Naive thymus-derived CD8-positive, alpha-beta T cell (primary cell): ENCODE measurements at regions not wholly inside any gene's neighbourhood (a gene's known extent, or its start where the extent isn't known, plus 50 kb on each side); places are given as distances from the start of the nearest gene placed in this dataset.
A peak's percentile ranks its signal among the peaks of the same experiment; 100 is the strongest.

Experiments
- ATAC-seq, 2 donors: fragments of 150-1000 bp; cut with Tn5 transposase in 1 of 2; sonication (Bioruptor Pico), chemical (Tn5 transposase) in 1 of 2; 1 replicate in 1 of 2; 2 replicates in 1 of 2; pipeline ENCODE4 v1.10.0; 2021; ENCODE audit warnings: mild to moderate bottlenecking in 2 of 2, moderate library complexity in 2 of 2
- POLR2A ChIA-PET: fragments of 350-600 bp; sonication (Branson Sonifier 250); formaldehyde crosslinking; loops from one replicate; lab custom pipeline; 2021; ENCODE audit warnings: antibody characterized with exemption; lab: Charles Lee
- DNase-seq, 10 donors: peaks; one replicate each; pipeline versions ENCODE4 v3.0.0 to v3.0.0-alpha.2; 2020 to 2022
- H3K27ac Mint-ChIP-seq, 10 donors: one replicate each; pipeline ENCODE4 v1.8.0; 2020 to 2022; ENCODE audit warnings: mild to moderate bottlenecking in 10 of 10, mixed read lengths in 10 of 10, moderate library complexity in 4 of 10, inconsistent platforms in 1 of 10
- H3K27me3 Mint-ChIP-seq, 5 donors: one replicate each; pipeline ENCODE4 v1.8.0; 2021 to 2022; ENCODE audit warnings: mixed read lengths in 5 of 5
- H3K36me3 Mint-ChIP-seq, 3 donors: one replicate each; pipeline ENCODE4 v1.8.0; 2020 to 2022; ENCODE audit warnings: mixed read lengths in 3 of 3, mild to moderate bottlenecking in 2 of 3, inconsistent platforms in 1 of 3
- H3K4me1 Mint-ChIP-seq, 4 donors: one replicate each; pipeline ENCODE4 v1.8.0; 2021 to 2022; ENCODE audit warnings: mixed read lengths in 4 of 4
- H3K4me3 Mint-ChIP-seq, 10 donors: one replicate each; pipeline ENCODE4 v1.8.0; 2020 to 2022; ENCODE audit warnings: mild to moderate bottlenecking in 10 of 10, mixed read lengths in 10 of 10, moderate library complexity in 6 of 10, inconsistent platforms in 1 of 10
- H3K9me3 Mint-ChIP-seq, 9 donors: one replicate each; pipeline ENCODE4 v1.8.0; 2020 to 2022; ENCODE audit warnings: mixed read lengths in 9 of 9, mild to moderate bottlenecking in 3 of 9, inconsistent platforms in 1 of 9, moderate library complexity in 1 of 9

- ATAC-seq (no peak), DNase-seq (no peak)
- Mint-ChIP-seq H3K9me3 (peaks cover 0 to 17% (median 5%) of the 10 kb centered on the region in 9 donors), H3K36me3 (peaks cover 0 to 7% (median 0%) of the 10 kb centered on the region in 3 donors), H3K27ac (no peak overlapping the region), H3K27me3 (peaks cover 0 to 5% (median 2%) of the 10 kb centered on the region in 5 donors), H3K4me1 (no peaks in the 10 kb centered on the region), H3K4me3 (no peak overlapping the region)
- POLR2A ChIA-PET, result no interaction called here
Measured at GRCh38 chr20:11120431-11120830, 446.6 kb upstream of the JAG1 start.

DNA sequence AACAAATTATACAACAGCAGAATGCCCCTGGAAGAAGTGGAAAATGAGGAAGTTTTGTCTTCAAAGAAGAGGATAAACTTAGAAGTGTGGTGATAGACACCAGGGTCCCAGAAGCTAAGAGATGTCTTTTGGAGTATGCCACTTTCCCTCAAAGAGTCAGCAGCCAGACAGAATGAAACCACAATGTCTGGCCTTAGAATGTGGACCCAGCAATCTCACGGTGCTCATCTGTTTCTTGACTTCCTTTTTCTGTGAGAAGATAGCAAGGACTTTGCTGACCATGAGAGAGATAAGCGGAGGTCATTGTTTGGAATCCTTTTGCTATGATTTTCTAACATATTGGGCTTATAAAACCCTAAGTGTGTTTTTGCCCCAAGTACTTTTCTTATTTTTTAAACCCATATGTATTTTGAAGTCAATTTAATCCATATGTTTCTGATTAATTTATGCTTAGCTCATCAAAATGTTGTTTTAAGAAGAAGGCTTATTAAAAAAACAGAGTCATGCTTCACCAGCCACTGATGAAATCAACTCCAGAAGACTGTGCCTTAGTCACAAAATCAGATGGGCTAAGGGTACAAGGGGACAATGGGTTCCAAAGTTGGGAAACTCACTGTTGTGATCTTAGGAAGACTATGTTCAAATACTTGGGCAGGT, 451.2 kb upstream of the JAG1 start:
- H3K9me3 Mint-ChIP-seq, result peaks cover 0 to 29% (median 4%) of the 10 kb centered on the region in 9 donors
- DNase-seq, result no peak
- POLR2A ChIA-PET, result no interaction called here

DNA sequence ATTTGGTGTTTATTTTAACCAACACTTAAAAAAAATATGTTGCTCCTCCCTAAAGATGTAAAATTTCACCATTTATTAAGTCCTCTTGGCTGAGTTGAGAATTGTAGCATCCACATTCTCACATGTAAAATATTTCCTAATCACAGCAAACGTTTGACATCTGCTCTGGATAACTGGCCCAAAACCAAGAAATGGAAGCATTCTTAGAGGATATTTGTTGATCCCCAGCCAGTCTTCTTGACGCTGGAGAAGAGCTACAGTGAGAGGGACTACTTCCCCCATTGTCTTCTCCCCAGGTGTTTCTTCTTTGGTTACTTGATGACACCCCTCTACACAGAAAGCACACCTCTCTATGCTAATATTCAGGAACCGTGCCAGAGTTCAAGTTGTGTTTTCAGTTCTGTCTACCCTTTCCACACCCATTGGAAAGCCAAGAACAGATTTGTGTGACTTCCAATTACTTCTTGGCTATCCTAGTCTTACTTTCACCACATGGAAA, 454.5 kb upstream of the JAG1 start:
- Mint-ChIP-seq H3K27ac (peak overlapping the region in 1 of 10 donors; percentile 20), H3K36me3 (peaks cover 0 to 11% (median 0%) of the 10 kb centered on the region in 3 donors), H3K4me1 (no peaks in the 10 kb centered on the region), H3K4me3 (no peak overlapping the region), H3K9me3 (peaks cover 0 to 27% (median 5%) of the 10 kb centered on the region in 9 donors), H3K27me3 (peaks cover 0 to 13% (median 2%) of the 10 kb centered on the region in 5 donors)
- ATAC-seq, result no peak
- no peak for DNase-seq
- POLR2A ChIA-PET, result no interaction called here

More for the DNA sequence above, 451.2 kb upstream of the JAG1 start:
- Mint-ChIP-seq H3K4me3 (no peak overlapping the region), H3K27me3 (peaks cover 0 to 13% (median 2%) of the 10 kb centered on the region in 5 donors), H3K4me1 (no peaks in the 10 kb centered on the region), H3K36me3 (peaks cover 0 to 11% (median 0%) of the 10 kb centered on the region in 3 donors), H3K27ac (no peak overlapping the region)
- no peak for ATAC-seq

DNA sequence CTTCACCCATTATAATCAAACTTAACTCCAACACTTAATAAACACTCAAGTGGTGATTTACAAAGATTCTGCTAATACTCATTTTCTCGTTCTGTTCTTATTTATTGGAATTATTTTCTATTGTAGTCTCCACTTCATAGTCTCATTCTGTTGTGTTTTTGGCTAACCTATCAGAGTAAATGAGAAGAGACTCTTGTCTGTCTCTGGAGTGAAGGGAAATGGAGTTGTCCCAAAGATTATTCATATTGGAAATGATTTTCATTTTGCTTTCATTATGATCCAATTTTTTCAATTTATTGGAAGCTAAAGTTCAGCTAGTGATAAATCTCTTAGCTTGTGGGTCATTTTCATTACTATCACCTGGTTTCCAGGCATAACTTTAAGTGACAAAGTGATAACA, 454.9 kb upstream of the JAG1 start:
- POLR2A ChIA-PET, result no interaction called here
- Mint-ChIP-seq H3K27me3 (peaks cover 0 to 13% (median 2%) of the 10 kb centered on the region in 5 donors), H3K36me3 (peaks cover 0 to 11% (median 0%) of the 10 kb centered on the region in 3 donors), H3K4me1 (no peaks in the 10 kb centered on the region), H3K27ac (peak overlapping the region in 1 of 10 donors; percentile 20), H3K9me3 (peaks cover 0 to 23% (median 5%) of the 10 kb centered on the region in 9 donors), H3K4me3 (no peak overlapping the region)
- no peak for ATAC-seq
- DNase-seq, result no peak

- Mint-ChIP-seq H3K36me3 (peaks cover 0 to 4% (median 0%) of the 10 kb centered on the region in 3 donors), H3K4me3 (no peak overlapping the region), H3K4me1 (no peaks in the 10 kb centered on the region), H3K27ac (no peak overlapping the region), H3K9me3 (peaks cover 0 to 16% (median 3%) of the 10 kb centered on the region in 9 donors), H3K27me3 (peaks cover 0 to 7% (median 0%) of the 10 kb centered on the region in 5 donors)
- ATAC-seq (no peak), DNase-seq (no peak)
- POLR2A ChIA-PET, result no interaction called here
Measured at GRCh38 chr20:11130554-11131166, 456.9 kb upstream of the JAG1 start.

DNA sequence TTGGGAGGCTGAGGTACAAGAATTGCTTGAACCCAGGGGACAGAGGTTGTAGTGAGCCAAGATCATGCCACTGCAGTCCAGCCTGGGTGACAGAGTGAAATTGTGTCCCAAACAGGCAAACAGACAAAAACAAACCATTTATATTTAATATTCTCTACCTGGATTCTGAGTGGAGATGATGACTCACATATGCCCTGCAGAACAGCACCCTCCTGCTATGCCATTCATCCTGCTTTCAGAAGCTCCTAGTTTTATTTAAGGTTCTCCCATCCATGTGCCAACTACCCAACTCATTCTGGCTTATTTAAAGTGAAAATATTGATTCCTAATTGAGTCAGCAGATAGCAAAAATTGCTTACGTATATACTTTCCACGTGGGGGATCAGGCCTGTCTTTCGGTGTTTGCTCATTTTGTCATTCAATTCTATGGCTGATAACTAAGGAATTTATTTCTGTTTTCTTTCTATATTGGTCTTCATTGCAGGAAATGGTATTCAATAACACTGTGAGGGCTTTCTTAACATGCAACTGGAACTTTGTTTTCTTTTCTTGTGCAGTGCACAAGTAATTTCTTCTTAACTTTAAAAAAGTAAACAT, 459.1 kb upstream of the JAG1 start:
- Mint-ChIP-seq H3K4me3 (no peak overlapping the region), H3K4me1 (no peaks in the 10 kb centered on the region), H3K9me3 (peaks cover 0 to 11% (median 3%) of the 10 kb centered on the region in 9 donors), H3K27ac (no peak overlapping the region), H3K27me3 (peaks cover 0 to 3% (median 0%) of the 10 kb centered on the region in 5 donors), H3K36me3 (peaks cover 0 to 4% (median 0%) of the 10 kb centered on the region in 3 donors)
- DNase-seq (no peak), ATAC-seq (no peak)
- POLR2A ChIA-PET, result no interaction called here

DNA sequence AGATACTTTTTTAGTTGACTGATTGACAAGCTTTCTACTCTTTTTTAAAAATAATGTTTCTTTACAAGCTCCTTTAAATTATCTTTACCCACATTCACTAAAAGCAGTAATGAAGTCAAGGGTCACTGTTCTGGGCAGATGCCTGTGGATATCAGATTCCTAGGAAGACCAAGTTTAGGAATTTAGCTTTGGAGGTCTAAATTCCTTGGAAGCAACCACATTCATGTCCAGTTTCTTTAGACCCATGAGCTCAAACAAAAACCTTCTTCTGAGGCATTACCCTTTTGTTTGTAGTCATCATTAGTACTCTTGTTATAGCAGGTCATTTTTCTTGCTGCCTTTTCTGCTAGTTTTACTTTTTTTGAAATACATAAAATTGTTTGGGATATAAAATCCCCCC, 462.9 kb upstream of the JAG1 start:
- peaks cover 0 to 4% (median 0%) of the 10 kb centered on the region in 3 donors for H3K36me3 Mint-ChIP-seq
- peaks cover 0 to 3% (median 0%) of the 10 kb centered on the region in 5 donors for H3K27me3 Mint-ChIP-seq
- ATAC-seq (no peak), DNase-seq (no peak)
- H3K27ac Mint-ChIP-seq, result no peak overlapping the region
- POLR2A ChIA-PET, result no interaction called here
- peaks cover 0 to 4% (median 2%) of the 10 kb centered on the region in 9 donors for H3K9me3 Mint-ChIP-seq
- no peaks in the 10 kb centered on the region for H3K4me1 Mint-ChIP-seq
- H3K4me3 Mint-ChIP-seq, result no peak overlapping the region

GRCh38 chr20:11137688-11138087, 463.9 kb upstream of the JAG1 start:
- Mint-ChIP-seq H3K27me3 (peaks cover 0 to 3% (median 0%) of the 10 kb centered on the region in 5 donors), H3K4me3 (no peak overlapping the region), H3K4me1 (no peaks in the 10 kb centered on the region), H3K27ac (no peak overlapping the region), H3K36me3 (peaks cover 0 to 4% (median 0%) of the 10 kb centered on the region in 3 donors), H3K9me3 (peaks cover 0 to 8% (median 4%) of the 10 kb centered on the region in 9 donors)
- ATAC-seq, result no peak
- POLR2A ChIA-PET, result no interaction called here
- no peak for DNase-seq

DNA sequence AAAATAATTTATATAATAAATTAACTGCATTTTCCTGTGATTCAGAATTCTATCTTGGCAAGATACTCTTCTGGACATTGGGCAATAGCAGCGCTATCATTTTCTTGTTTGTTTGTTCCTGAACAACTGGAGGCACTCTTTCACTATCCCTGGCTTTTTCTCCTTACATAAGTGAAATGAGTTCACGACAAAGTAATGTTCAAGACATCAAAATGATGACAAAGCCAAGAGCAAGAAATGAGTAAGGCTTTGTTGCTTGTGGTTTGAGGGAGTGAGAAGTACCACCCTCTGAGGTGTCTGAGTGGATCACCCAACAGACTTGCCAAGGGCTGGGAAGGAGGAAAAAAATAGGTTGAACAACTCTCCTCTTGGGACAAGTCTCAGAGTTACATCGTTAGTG, 466.6 kb upstream of the JAG1 start:
- Mint-ChIP-seq H3K36me3 (peaks cover 0 to 4% (median 0%) of the 10 kb centered on the region in 3 donors), H3K9me3 (peaks cover 0 to 11% (median 4%) of the 10 kb centered on the region in 9 donors)

GRCh38 chr20:11143481-11143880, 469.7 kb upstream of the JAG1 start:
- Mint-ChIP-seq H3K27me3 (peaks cover 0 to 3% (median 0%) of the 10 kb centered on the region in 5 donors), H3K36me3 (peaks cover 0 to 1% (median 0%) of the 10 kb centered on the region in 3 donors), H3K9me3 (peaks cover 0 to 11% (median 2%) of the 10 kb centered on the region in 9 donors), H3K4me3 (no peak overlapping the region), H3K4me1 (no peaks in the 10 kb centered on the region), H3K27ac (no peak overlapping the region)
- POLR2A ChIA-PET, result no interaction called here
- ATAC-seq (no peak), DNase-seq (no peak)

More for the DNA sequence above, 466.6 kb upstream of the JAG1 start:
- POLR2A ChIA-PET, result no interaction called here
- H3K4me3 Mint-ChIP-seq, result no peak overlapping the region
- no peak for ATAC-seq
- peaks cover 0 to 3% (median 0%) of the 10 kb centered on the region in 5 donors for H3K27me3 Mint-ChIP-seq
- DNase-seq, result no peak
- H3K27ac Mint-ChIP-seq, result no peak overlapping the region
- no peaks in the 10 kb centered on the region for H3K4me1 Mint-ChIP-seq

GRCh38 chr20:11144114-11144950, 470.5 kb upstream of the JAG1 start:
- Mint-ChIP-seq H3K27me3 (peaks cover 0 to 3% (median 0%) of the 10 kb centered on the region in 5 donors), H3K4me1 (no peaks in the 10 kb centered on the region), H3K36me3 (no peaks in the 10 kb centered on the region), H3K4me3 (no peak overlapping the region), H3K27ac (no peak overlapping the region), H3K9me3 (peaks cover 0 to 11% (median 2%) of the 10 kb centered on the region in 9 donors)
- POLR2A ChIA-PET, result no interaction called here
- DNase-seq, result no peak
- ATAC-seq, result no peak

DNA sequence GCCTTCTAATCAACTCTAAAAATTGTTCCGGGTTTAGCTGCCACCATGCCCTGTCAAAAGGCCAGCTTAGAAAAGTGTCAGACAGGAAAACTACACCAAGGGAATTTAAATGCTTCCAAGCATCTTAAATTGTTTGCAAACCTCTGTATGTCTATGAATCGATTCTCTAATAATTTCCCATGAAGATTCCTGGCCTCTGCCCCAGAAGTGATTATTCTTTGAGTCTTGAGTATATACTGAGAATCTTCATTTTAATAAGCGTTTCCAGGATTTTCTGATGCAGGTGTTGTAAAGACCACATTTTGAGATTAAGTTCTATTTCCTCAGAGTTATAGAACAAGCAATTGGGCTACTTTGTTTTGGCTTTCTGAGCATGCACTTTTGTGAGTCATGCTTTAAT, 471.8 kb upstream of the JAG1 start:
- ATAC-seq (no peak), DNase-seq (no peak)
- POLR2A ChIA-PET, result no interaction called here
- Mint-ChIP-seq H3K4me3 (no peak overlapping the region), H3K36me3 (no peaks in the 10 kb centered on the region), H3K9me3 (peaks cover 0 to 11% (median 0%) of the 10 kb centered on the region in 9 donors), H3K27me3 (peaks cover 0 to under 1% (median 0%) of the 10 kb centered on the region in 5 donors), H3K4me1 (no peaks in the 10 kb centered on the region), H3K27ac (no peak overlapping the region)
